Uterus (tissue), 3 donors: ENCODE measurements at regions not wholly inside any gene's neighbourhood (a gene's known extent, or its start where the extent isn't known, plus 50 kb on each side); places are given as distances from the start of the nearest gene placed in this dataset.
"Not testable (repeated sequence)": the region's sequence is repeated elsewhere in the genome, so short reads cannot be mapped to it uniquely, and the experiment has no call there.

ENCODE experiments used
- DNase-seq, 2 donors: peaks; one replicate each; pipeline ENCODE4 v3.0.0-alpha.2; 2019 to 2020
- H3K27ac ChIP-seq, 2 donors: fragments of 200-600 bp; sonication (generic); 1 replicate in 1 of 2; 2 replicates in 1 of 2; pipeline ENCODE4 v1.5.1; 2016 to 2018
- H3K27me3 ChIP-seq, 2 donors: fragments of 200-600 bp; sonication (generic); one replicate each; pipeline ENCODE4 v1.5.1; 2018 to 2019; ENCODE audit warnings: control low read depth in 1 of 2
- H3K36me3 ChIP-seq, 2 donors: fragments of 200-600 bp; sonication (generic); one replicate each; pipeline ENCODE4 v1.5.1; 2019; ENCODE audit warnings: control low read depth in 1 of 2
- H3K4me1 ChIP-seq, 2 donors: fragments of 200-600 bp; sonication (generic); one replicate each; pipeline ENCODE4 v1.5.1; 2018 to 2019; ENCODE audit warnings: control low read depth in 1 of 2
- H3K4me3 ChIP-seq, 2 donors: fragments of 200-600 bp; sonication (generic); 1 replicate in 1 of 2; 2 replicates in 1 of 2; pipeline ENCODE4 v1.5.1; 2018 to 2019; ENCODE audit warnings: mild to moderate bottlenecking in 1 of 2
- H3K9me3 ChIP-seq, 2 donors: fragments of 200-600 bp; sonication (generic); one replicate each; pipeline ENCODE4 v1.5.1; 2019; ENCODE audit warnings: control low read depth in 1 of 2
- intact Hi-C: fragments of 100-400 bp; cut with DNase I; formaldehyde crosslinking; loops from one replicate; pipeline ENCODE4 v1.15.1; 2023; ENCODE audit warnings: low total_unique reads
- TF ChIP-seq, protein P1 (sequence below), 4 experiments: fragments of 200-600 bp in 2 of 4; fragments of 450-650 bp in 2 of 4; sonication (generic) in 2 of 4; IDR thresholded peaks; one replicate each; pipeline ENCODE4 v1.5.1; 2016 to 2019; ENCODE audit warnings: antibody characterized with exemption in 4 of 4, mild to moderate bottlenecking in 2 of 4, moderate library complexity in 1 of 4
- donor health status: DM: yes; HTN: yes; CAD: no.

DNA sequence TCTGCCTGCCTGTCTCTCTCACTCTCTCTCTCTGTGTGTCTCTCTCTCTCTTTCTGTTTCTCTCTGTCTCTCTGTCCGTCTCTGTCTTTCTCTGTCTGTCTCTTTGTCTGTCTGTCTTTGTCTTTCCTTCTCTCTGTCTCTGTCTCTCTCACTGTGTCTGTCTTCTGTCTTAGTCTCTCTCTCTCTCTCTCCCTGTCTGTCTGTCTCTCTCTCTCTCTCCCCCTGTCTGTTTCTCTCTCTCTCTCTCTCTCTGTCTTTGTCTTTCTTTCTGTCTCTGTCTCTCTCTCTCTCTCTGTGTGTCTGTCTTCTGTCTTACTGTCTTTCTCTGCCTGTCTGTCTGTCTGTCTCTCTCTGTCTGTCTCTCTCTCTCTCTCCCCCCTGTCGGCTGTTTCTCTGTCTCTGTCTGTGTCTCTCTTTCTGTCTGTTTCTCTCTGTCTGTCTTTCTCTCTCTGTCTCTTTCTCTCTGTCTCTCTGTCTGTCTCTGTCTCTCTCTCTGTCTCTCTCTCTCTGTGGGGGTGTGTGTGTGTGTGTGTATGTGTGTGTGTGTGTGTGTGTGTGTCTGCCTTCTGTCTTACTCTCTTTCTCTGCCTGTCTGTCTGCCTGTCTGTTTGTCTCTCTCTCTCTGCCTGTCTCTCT is 2101.3 kb upstream of the TPTE start:
- H3K27me3 ChIP-seq, H3K4me1 ChIP-seq, intact Hi-C loops, H3K27ac ChIP-seq, H3K4me3 ChIP-seq, H3K36me3 ChIP-seq, H3K9me3 ChIP-seq: not testable (repeated sequence)
- TF ChIP-seq, protein P1, sequence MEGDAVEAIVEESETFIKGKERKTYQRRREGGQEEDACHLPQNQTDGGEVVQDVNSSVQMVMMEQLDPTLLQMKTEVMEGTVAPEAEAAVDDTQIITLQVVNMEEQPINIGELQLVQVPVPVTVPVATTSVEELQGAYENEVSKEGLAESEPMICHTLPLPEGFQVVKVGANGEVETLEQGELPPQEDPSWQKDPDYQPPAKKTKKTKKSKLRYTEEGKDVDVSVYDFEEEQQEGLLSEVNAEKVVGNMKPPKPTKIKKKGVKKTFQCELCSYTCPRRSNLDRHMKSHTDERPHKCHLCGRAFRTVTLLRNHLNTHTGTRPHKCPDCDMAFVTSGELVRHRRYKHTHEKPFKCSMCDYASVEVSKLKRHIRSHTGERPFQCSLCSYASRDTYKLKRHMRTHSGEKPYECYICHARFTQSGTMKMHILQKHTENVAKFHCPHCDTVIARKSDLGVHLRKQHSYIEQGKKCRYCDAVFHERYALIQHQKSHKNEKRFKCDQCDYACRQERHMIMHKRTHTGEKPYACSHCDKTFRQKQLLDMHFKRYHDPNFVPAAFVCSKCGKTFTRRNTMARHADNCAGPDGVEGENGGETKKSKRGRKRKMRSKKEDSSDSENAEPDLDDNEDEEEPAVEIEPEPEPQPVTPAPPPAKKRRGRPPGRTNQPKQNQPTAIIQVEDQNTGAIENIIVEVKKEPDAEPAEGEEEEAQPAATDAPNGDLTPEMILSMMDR (IDR thresholded peaks at IDR 0.05) = peak in 1 of 4 experiments; percentile 36
- peak in 1 of 2 donors; percentile 1 for DNase-seq

- H3K27ac ChIP-seq, intact Hi-C loops: not testable (repeated sequence)
Measured at GRCh38 chr21:8427790-8428667, 2093.4 kb upstream of the TPTE start.

GRCh38 chr21:8428668-8429456 is 2092.5 kb upstream of the TPTE start:
- H3K9me3 ChIP-seq, H3K36me3 ChIP-seq, H3K27me3 ChIP-seq, H3K4me3 ChIP-seq, H3K4me1 ChIP-seq, intact Hi-C loops, H3K27ac ChIP-seq, DNase-seq: not testable (repeated sequence)

More at GRCh38 chr21:8427790-8428667, 2093.4 kb upstream of the TPTE start:
- not testable (repeated sequence) for H3K4me1 ChIP-seq, DNase-seq, H3K36me3 ChIP-seq, H3K9me3 ChIP-seq, H3K27me3 ChIP-seq, H3K4me3 ChIP-seq

GRCh38 chr21:8434710-8435109 is 2086.7 kb upstream of the TPTE start:
- H3K4me3 ChIP-seq, H3K9me3 ChIP-seq, H3K36me3 ChIP-seq, DNase-seq, intact Hi-C loops, H3K4me1 ChIP-seq, H3K27ac ChIP-seq, H3K27me3 ChIP-seq: not testable (repeated sequence)

DNA sequence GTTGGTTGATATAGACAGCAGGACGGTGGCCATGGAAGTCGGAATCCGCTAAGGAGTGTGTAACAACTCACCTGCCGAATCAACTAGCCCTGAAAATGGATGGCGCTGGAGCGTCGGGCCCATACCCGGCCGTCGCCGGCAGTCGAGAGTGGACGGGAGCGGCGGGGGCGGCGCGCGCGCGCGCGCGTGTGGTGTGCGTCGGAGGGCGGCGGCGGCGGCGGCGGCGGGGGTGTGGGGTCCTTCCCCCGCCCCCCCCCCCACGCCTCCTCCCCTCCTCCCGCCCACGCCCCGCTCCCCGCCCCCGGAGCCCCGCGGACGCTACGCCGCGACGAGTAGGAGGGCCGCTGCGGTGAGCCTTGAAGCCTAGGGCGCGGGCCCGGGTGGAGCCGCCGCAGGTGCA is 2078.3 kb upstream of the TPTE start:
- H3K4me1 ChIP-seq, intact Hi-C loops, H3K27me3 ChIP-seq, H3K36me3 ChIP-seq, DNase-seq, H3K27ac ChIP-seq, H3K9me3 ChIP-seq, H3K4me3 ChIP-seq: not testable (repeated sequence)

DNA sequence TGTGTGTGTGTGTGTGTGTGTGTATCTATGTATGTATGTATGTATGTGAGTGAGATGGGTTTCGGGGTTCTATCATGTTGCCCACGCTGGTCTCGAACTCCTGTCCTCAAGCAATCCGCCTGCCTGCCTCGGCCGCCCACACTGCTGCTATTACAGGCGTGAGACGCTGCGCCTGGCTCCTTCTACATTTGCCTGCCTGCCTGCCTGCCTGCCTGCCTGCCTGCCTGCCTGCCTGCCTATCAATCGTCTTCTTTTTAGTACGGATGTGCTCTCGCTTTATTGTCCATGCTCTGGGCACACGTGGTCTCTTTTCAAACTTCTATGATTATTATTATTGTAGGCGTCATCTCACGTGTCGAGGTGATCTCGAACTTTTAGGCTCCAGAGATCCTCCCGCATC is 2071.6 kb upstream of the TPTE start:
- H3K4me3 ChIP-seq, H3K27me3 ChIP-seq, intact Hi-C loops, H3K36me3 ChIP-seq, H3K4me1 ChIP-seq, DNase-seq, H3K27ac ChIP-seq, H3K9me3 ChIP-seq: not testable (repeated sequence)

GRCh38 chr21:8455279-8456128 is 2065.9 kb upstream of the TPTE start:
- intact Hi-C loops, H3K27me3 ChIP-seq: not testable (repeated sequence)

GRCh38 chr21:8464403-8465152 is 2056.8 kb upstream of the TPTE start:
- intact Hi-C loops, H3K4me1 ChIP-seq, H3K4me3 ChIP-seq, H3K9me3 ChIP-seq, H3K36me3 ChIP-seq, H3K27me3 ChIP-seq, DNase-seq, H3K27ac ChIP-seq: not testable (repeated sequence)

More at GRCh38 chr21:8455279-8456128, 2065.9 kb upstream of the TPTE start:
- not testable (repeated sequence) for H3K9me3 ChIP-seq, H3K4me3 ChIP-seq, H3K4me1 ChIP-seq, H3K27ac ChIP-seq, DNase-seq, H3K36me3 ChIP-seq

GRCh38 chr21:8466642-8467041 is 2054.7 kb upstream of the TPTE start:
- H3K27ac ChIP-seq, DNase-seq, H3K4me1 ChIP-seq, H3K4me3 ChIP-seq, H3K9me3 ChIP-seq, H3K27me3 ChIP-seq, intact Hi-C loops, H3K36me3 ChIP-seq: not testable (repeated sequence)
